Chondrocyte (in vitro differentiated cells): ENCODE measurements at regions not wholly inside any gene's neighbourhood (a gene's known extent, or its start where the extent isn't known, plus 50 kb on each side); places are given as distances from the start of the nearest gene placed in this dataset.
A peak's percentile ranks its signal among the peaks of the same experiment; 100 is the strongest.
"Not testable (repeated sequence)": the region's sequence is repeated elsewhere in the genome, so short reads cannot be mapped to it uniquely, and the experiment has no call there.

Source experiments
- DNase-seq: peaks from one replicate; pipeline ENCODE4 v3.0.0; 2021; ENCODE audit warnings: mixed read lengths, low spot score
- H3K27ac Mint-ChIP-seq: one replicate; pipeline ENCODE4 v1.8.0; 2021; ENCODE audit warnings: mild to moderate bottlenecking, moderate library complexity, mixed read lengths; ENCODE audit not compliant: unreplicated experiment
- H3K27me3 Mint-ChIP-seq: 2 replicates; pipeline ENCODE4 v1.8.0; 2021; ENCODE audit warnings: low read depth, mixed read lengths
- H3K36me3 Mint-ChIP-seq: 2 replicates; pipeline ENCODE4 v1.8.0; 2021; ENCODE audit warnings: low read depth, mixed read lengths
- H3K4me1 Mint-ChIP-seq: 2 replicates; pipeline ENCODE4 v1.8.0; 2021; ENCODE audit warnings: low read depth, mild to moderate bottlenecking, mixed read lengths
- H3K4me3 Mint-ChIP-seq: one replicate; pipeline ENCODE4 v1.8.0; 2021; ENCODE audit warnings: mild to moderate bottlenecking, moderate library complexity, mixed read lengths; ENCODE audit not compliant: unreplicated experiment
- H3K9me3 Mint-ChIP-seq: 2 replicates; pipeline ENCODE4 v1.8.0; 2021; ENCODE audit warnings: low read depth, mixed read lengths
- CTCF ChIP-seq: fragments of 200-600 bp; sonication (generic); IDR thresholded peaks from 2 replicates; pipeline ENCODE4 v1.5.0; 2021; ENCODE audit warnings: antibody characterized with exemption, mild to moderate bottlenecking, moderate library complexity

GRCh38 chr1:96886474-96886873 is 164.9 kb downstream of the PTBP2 start:
- Mint-ChIP-seq H3K4me3 (no peak overlapping the region), H3K4me1 (peaks cover 7% of the 10 kb centered on the region), H3K27ac (no peak overlapping the region), H3K9me3 (peaks cover 14% of the 10 kb centered on the region), H3K27me3 (peaks cover 16% of the 10 kb centered on the region), H3K36me3 (peaks cover 8% of the 10 kb centered on the region)
- TF ChIP-seq CTCF = no peak
- DNase-seq = no peak

- no peak overlapping the region for H3K27ac Mint-ChIP-seq
- no peak for DNase-seq
- peaks cover 21% of the 10 kb centered on the region for H3K9me3 Mint-ChIP-seq
- H3K27me3 Mint-ChIP-seq = peaks cover 16% of the 10 kb centered on the region
- H3K36me3 Mint-ChIP-seq = peaks cover 8% of the 10 kb centered on the region
- no peak for TF ChIP-seq CTCF
- no peaks in the 10 kb centered on the region for H3K4me1 Mint-ChIP-seq
- no peak overlapping the region for H3K4me3 Mint-ChIP-seq
These were observed 165.9 kb downstream of the PTBP2 start for GRCh38 chr1:96887501-96887900.

GRCh38 chr1:96901783-96902363 is 180.3 kb downstream of the PTBP2 start:
- Mint-ChIP-seq H3K4me1 (peaks cover 11% of the 10 kb centered on the region), H3K9me3 (peaks cover 18% of the 10 kb centered on the region), H3K36me3 (peaks cover 9% of the 10 kb centered on the region), H3K27me3 (peaks cover 8% of the 10 kb centered on the region), H3K27ac (no peak overlapping the region), H3K4me3 (no peak overlapping the region)
- DNase-seq = no peak
- TF ChIP-seq CTCF = no peak

- peaks cover 3% of the 10 kb centered on the region for H3K36me3 Mint-ChIP-seq
- H3K4me3 Mint-ChIP-seq = no peak overlapping the region
- DNase-seq = no peak
- no peaks in the 10 kb centered on the region for H3K27me3 Mint-ChIP-seq
- H3K9me3 Mint-ChIP-seq = peaks cover 5% of the 10 kb centered on the region
- H3K27ac Mint-ChIP-seq = no peak overlapping the region
- peaks cover 34% of the 10 kb centered on the region for H3K4me1 Mint-ChIP-seq
- TF ChIP-seq CTCF = no peak
These were observed 190.7 kb downstream of the PTBP2 start for GRCh38 chr1:96912248-96912647.

GRCh38 chr1:96915701-96916100 is 194.1 kb downstream of the PTBP2 start:
- H3K4me3 Mint-ChIP-seq, H3K27me3 Mint-ChIP-seq, H3K9me3 Mint-ChIP-seq, H3K36me3 Mint-ChIP-seq, DNase-seq, H3K27ac Mint-ChIP-seq: not testable (repeated sequence)
- peaks cover 46% of the 10 kb centered on the region for H3K4me1 Mint-ChIP-seq

GRCh38 chr1:96918406-96918805 is 196.8 kb downstream of the PTBP2 start:
- peak overlapping the region; percentile 74 for H3K27ac Mint-ChIP-seq
- H3K4me3 Mint-ChIP-seq = no peak overlapping the region
- peaks cover 8% of the 10 kb centered on the region for H3K36me3 Mint-ChIP-seq
- no peak for DNase-seq
- peaks cover 44% of the 10 kb centered on the region for H3K4me1 Mint-ChIP-seq
- peaks cover 16% of the 10 kb centered on the region for H3K9me3 Mint-ChIP-seq
- TF ChIP-seq CTCF = no peak
- no peaks in the 10 kb centered on the region for H3K27me3 Mint-ChIP-seq
